ENCODE measurements at regions not wholly inside any gene's neighbourhood (a gene's known extent, or its start where the extent isn't known, plus 50 kb on each side); places are given as distances from the start of the nearest gene placed in this dataset.

GRCh38 chrX:6386837-6387236 is 148.1 kb downstream of the VCX3A start:
- H3K27ac Mint-ChIP-seq, result no peak overlapping the region

GRCh38 chrX:6384921-6385320 is 150.0 kb downstream of the VCX3A start:
- TF ChIP-seq CTCF (IDR thresholded peaks at IDR 0.05; ENCODE audit: unreplicated experiment in 3 of 3), result no peak
- no peaks in the 10 kb centered on the region for H3K4me1 Mint-ChIP-seq
- H3K9me3 Mint-ChIP-seq, result no peaks in the 10 kb centered on the region
- H3K4me3 Mint-ChIP-seq, result no peak overlapping the region
- no peaks in the 10 kb centered on the region for H3K27me3 Mint-ChIP-seq (ENCODE audit: low read depth)
- H3K27ac Mint-ChIP-seq, result no peak overlapping the region
- no peaks in the 10 kb centered on the region for H3K36me3 Mint-ChIP-seq (ENCODE audit: low read depth)

More at GRCh38 chrX:6386837-6387236, 148.1 kb downstream of the VCX3A start:
- no peaks in the 10 kb centered on the region for H3K4me1 Mint-ChIP-seq
- H3K27me3 Mint-ChIP-seq (ENCODE audit: low read depth), result no peaks in the 10 kb centered on the region
- no peaks in the 10 kb centered on the region for H3K9me3 Mint-ChIP-seq
- TF ChIP-seq CTCF (IDR thresholded peaks at IDR 0.05; ENCODE audit: unreplicated experiment in 3 of 3), result no peak
- no peak overlapping the region for H3K4me3 Mint-ChIP-seq
- H3K36me3 Mint-ChIP-seq (ENCODE audit: low read depth), result no peaks in the 10 kb centered on the region

DNA sequence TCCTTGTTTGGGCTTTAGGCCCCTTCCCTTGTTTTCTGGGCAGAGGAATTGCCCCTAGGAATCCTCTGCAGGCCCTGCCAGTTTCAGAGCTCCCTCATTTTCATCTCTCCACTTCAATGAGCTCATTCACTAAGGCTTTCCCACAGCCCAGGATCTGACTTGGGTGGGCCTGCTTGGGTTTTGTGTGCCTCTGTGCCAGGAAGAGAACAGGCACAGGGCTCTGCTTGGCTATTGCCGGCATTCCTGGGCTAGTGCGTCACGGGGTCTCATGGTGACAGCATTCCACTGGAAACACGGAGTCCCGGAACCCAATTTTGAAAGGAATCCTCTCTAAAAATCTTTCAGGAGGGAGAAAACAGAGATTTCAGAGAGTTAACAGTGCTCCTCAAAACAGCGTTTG is 150.5 kb downstream of the VCX3A start:
- no peak overlapping the region for H3K27ac Mint-ChIP-seq
- H3K36me3 Mint-ChIP-seq (ENCODE audit: low read depth), result no peaks in the 10 kb centered on the region
- H3K27me3 Mint-ChIP-seq (ENCODE audit: low read depth), result no peaks in the 10 kb centered on the region
- H3K4me3 Mint-ChIP-seq, result no peak overlapping the region
- no peak for TF ChIP-seq CTCF (IDR thresholded peaks at IDR 0.05; ENCODE audit: unreplicated experiment in 3 of 3)
- no peaks in the 10 kb centered on the region for H3K9me3 Mint-ChIP-seq
- H3K4me1 Mint-ChIP-seq, result no peaks in the 10 kb centered on the region

- no peaks in the 10 kb centered on the region for H3K36me3 Mint-ChIP-seq (ENCODE audit: low read depth)
- no peaks in the 10 kb centered on the region for H3K27me3 Mint-ChIP-seq (ENCODE audit: low read depth)
- H3K4me3 Mint-ChIP-seq, result no peak overlapping the region
- H3K9me3 Mint-ChIP-seq, result no peaks in the 10 kb centered on the region
- H3K27ac Mint-ChIP-seq, result no peak overlapping the region
- no peak for TF ChIP-seq CTCF (IDR thresholded peaks at IDR 0.05; ENCODE audit: unreplicated experiment in 3 of 3)
- H3K4me1 Mint-ChIP-seq, result no peaks in the 10 kb centered on the region
Observed at GRCh38 chrX:6383917-6384316, 151.0 kb downstream of the VCX3A start.

GRCh38 chrX:6383488-6383887 is 151.4 kb downstream of the VCX3A start:
- H3K27ac Mint-ChIP-seq, result no peak overlapping the region
- H3K4me1 Mint-ChIP-seq, result no peaks in the 10 kb centered on the region

More at GRCh38 chrX:6383488-6383887, 151.4 kb downstream of the VCX3A start:
- H3K9me3 Mint-ChIP-seq, result no peaks in the 10 kb centered on the region
- no peaks in the 10 kb centered on the region for H3K36me3 Mint-ChIP-seq (ENCODE audit: low read depth)
- H3K27me3 Mint-ChIP-seq (ENCODE audit: low read depth), result no peaks in the 10 kb centered on the region
- no peak overlapping the region for H3K4me3 Mint-ChIP-seq
- no peak for TF ChIP-seq CTCF (IDR thresholded peaks at IDR 0.05; ENCODE audit: unreplicated experiment in 3 of 3)

Measured in nephron (organoid).